ENCODE measurements at regions not wholly inside any gene's neighbourhood (a gene's known extent, or its start where the extent isn't known, plus 50 kb on each side); places are given as distances from the start of the nearest gene placed in this dataset.

- TF ChIP-seq ZFX (IDR thresholded peaks at IDR 0.05; ENCODE audit: borderline replicate concordance) (no peak), CTCF (IDR thresholded peaks at IDR 0.05) (no peak)
- H3K27ac ChIP-seq: no peak overlapping the region
These were observed 518.9 kb downstream of the PRDM9 start for GRCh38 chr5:24026288-24026687.

GRCh38 chr5:24042688-24043087 lies 535.3 kb downstream of the PRDM9 start:
- H3K27ac ChIP-seq: no peak overlapping the region
- TF ChIP-seq ZFX (IDR thresholded peaks at IDR 0.05; ENCODE audit: borderline replicate concordance): no peak
- no peak for TF ChIP-seq CTCF (IDR thresholded peaks at IDR 0.05)

GRCh38 chr5:24045046-24045445 lies 537.6 kb downstream of the PRDM9 start:
- no peak for TF ChIP-seq ZFX (IDR thresholded peaks at IDR 0.05; ENCODE audit: borderline replicate concordance)
- no peak for TF ChIP-seq CTCF (IDR thresholded peaks at IDR 0.05)

GRCh38 chr5:24053737-24054136 lies 546.3 kb downstream of the PRDM9 start:
- H3K27ac ChIP-seq: no peak overlapping the region
- no peak for TF ChIP-seq CTCF (IDR thresholded peaks at IDR 0.05)
- TF ChIP-seq ZFX (IDR thresholded peaks at IDR 0.05; ENCODE audit: borderline replicate concordance): no peak

More at GRCh38 chr5:24045046-24045445, 537.6 kb downstream of the PRDM9 start:
- H3K27ac ChIP-seq: no peak overlapping the region

- TF ChIP-seq ZFX (IDR thresholded peaks at IDR 0.05; ENCODE audit: borderline replicate concordance): no peak
- TF ChIP-seq CTCF (IDR thresholded peaks at IDR 0.05): no peak
- H3K27ac ChIP-seq: no peak overlapping the region
These were observed 551.6 kb downstream of the PRDM9 start for GRCh38 chr5:24059006-24059405.

- TF ChIP-seq CTCF (IDR thresholded peaks at IDR 0.05) (no peak), ZFX (IDR thresholded peaks at IDR 0.05; ENCODE audit: borderline replicate concordance) (no peak)
- no peak overlapping the region for H3K27ac ChIP-seq
These were observed 552.3 kb downstream of the PRDM9 start for GRCh38 chr5:24059716-24060115.

GRCh38 chr5:24065779-24066178 lies 558.4 kb downstream of the PRDM9 start:
- no peak overlapping the region for H3K27ac ChIP-seq
- TF ChIP-seq ZFX (IDR thresholded peaks at IDR 0.05; ENCODE audit: borderline replicate concordance) (no peak), CTCF (IDR thresholded peaks at IDR 0.05) (no peak)

All from 22Rv1 (cell line).